Gastroesophageal sphincter (tissue), 3 donors: ENCODE measurements at regions not wholly inside any gene's neighbourhood (a gene's known extent, or its start where the extent isn't known, plus 50 kb on each side); places are given as distances from the start of the nearest gene placed in this dataset.

ENCODE experiments used
- EP300 ChIP-seq: sonication (generic); formaldehyde crosslinking; IDR thresholded peaks from one replicate; pipeline ENCODE4 v1.6.1; 2017; ENCODE audit warnings: antibody characterized with exemption, mild to moderate bottlenecking
- POLR2A ChIP-seq, 2 donors: fragments of 450-650 bp; IDR thresholded peaks; one replicate each; pipeline ENCODE4 v1.6.1; 2017; ENCODE audit warnings: antibody characterized with exemption in 2 of 2, mild to moderate bottlenecking in 2 of 2, moderate library complexity in 1 of 2
- POLR2AphosphoS5 ChIP-seq: sonication (generic); formaldehyde crosslinking; IDR thresholded peaks from one replicate; pipeline ENCODE4 v1.6.1; 2017; ENCODE audit warnings: antibody characterized with exemption
- TF ChIP-seq, protein P1 (sequence below), 4 experiments: fragments of 200-600 bp in 2 of 4; fragments of 450-650 bp in 2 of 4; sonication (generic) in 1 of 4; IDR thresholded peaks; one replicate each; pipeline ENCODE4 v1.5.1; 2017 to 2019; ENCODE audit warnings: antibody characterized with exemption in 4 of 4, mild to moderate bottlenecking in 2 of 4, moderate library complexity in 2 of 4

DNA sequence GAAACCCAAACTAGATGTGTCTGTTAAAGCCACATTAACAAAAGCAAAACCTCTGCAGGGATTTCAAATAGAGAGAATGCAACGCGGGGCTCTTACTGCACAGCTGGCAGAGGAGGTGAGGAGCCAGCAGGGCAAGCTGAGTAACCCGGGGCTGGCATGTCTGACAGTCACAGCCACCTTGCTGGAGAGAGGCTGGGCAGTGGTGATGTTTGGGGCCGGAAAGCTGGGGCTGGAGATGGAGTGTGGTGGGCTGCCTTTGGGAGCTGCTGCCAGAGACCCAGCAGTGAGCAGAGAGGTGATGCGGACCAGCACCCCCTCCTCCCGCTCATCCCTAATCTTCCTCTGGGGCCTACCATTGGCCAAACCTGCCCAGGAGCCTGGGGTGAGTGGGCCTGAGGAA lies 204.5 kb upstream of the ARL4C start:
- TF ChIP-seq, protein P1, sequence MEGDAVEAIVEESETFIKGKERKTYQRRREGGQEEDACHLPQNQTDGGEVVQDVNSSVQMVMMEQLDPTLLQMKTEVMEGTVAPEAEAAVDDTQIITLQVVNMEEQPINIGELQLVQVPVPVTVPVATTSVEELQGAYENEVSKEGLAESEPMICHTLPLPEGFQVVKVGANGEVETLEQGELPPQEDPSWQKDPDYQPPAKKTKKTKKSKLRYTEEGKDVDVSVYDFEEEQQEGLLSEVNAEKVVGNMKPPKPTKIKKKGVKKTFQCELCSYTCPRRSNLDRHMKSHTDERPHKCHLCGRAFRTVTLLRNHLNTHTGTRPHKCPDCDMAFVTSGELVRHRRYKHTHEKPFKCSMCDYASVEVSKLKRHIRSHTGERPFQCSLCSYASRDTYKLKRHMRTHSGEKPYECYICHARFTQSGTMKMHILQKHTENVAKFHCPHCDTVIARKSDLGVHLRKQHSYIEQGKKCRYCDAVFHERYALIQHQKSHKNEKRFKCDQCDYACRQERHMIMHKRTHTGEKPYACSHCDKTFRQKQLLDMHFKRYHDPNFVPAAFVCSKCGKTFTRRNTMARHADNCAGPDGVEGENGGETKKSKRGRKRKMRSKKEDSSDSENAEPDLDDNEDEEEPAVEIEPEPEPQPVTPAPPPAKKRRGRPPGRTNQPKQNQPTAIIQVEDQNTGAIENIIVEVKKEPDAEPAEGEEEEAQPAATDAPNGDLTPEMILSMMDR (IDR thresholded peaks at IDR 0.05) = no peak
- no peak for TF ChIP-seq POLR2AphosphoS5
- no peak for TF ChIP-seq POLR2A (IDR thresholded peaks at IDR 0.05)
- no peak for TF ChIP-seq EP300
